ENCODE measurements at regions not wholly inside any gene's neighbourhood (a gene's known extent, or its start where the extent isn't known, plus 50 kb on each side); places are given as distances from the start of the nearest gene placed in this dataset.

- Histone ChIP-seq H2AFZ (ENCODE audit: low read length) (no peak overlapping the region), H4K20me1 (ENCODE audit: insufficient read depth, low read length) (no peaks in the 10 kb centered on the region), H3K4me2 (ENCODE audit: insufficient read depth, low read length) (no peak overlapping the region), H3K4me1 (ENCODE audit: insufficient read depth, low read length) (peaks cover 9% of the 10 kb centered on the region), H3K9me3 (ENCODE audit: low read depth, low read length) (no peaks in the 10 kb centered on the region), H3K27me3 (ENCODE audit: insufficient read depth, low read length) (no peaks in the 10 kb centered on the region), H3K79me2 (ENCODE audit: insufficient read depth, low read length) (no peaks in the 10 kb centered on the region), H3K27ac (ENCODE audit: low read depth, low read length) (no peak overlapping the region), H3K36me3 (ENCODE audit: insufficient read depth, low read length) (no peaks in the 10 kb centered on the region), H3K4me3 (ENCODE audit: insufficient read depth, low read length) (no peak overlapping the region)
- TF ChIP-seq, protein P1, sequence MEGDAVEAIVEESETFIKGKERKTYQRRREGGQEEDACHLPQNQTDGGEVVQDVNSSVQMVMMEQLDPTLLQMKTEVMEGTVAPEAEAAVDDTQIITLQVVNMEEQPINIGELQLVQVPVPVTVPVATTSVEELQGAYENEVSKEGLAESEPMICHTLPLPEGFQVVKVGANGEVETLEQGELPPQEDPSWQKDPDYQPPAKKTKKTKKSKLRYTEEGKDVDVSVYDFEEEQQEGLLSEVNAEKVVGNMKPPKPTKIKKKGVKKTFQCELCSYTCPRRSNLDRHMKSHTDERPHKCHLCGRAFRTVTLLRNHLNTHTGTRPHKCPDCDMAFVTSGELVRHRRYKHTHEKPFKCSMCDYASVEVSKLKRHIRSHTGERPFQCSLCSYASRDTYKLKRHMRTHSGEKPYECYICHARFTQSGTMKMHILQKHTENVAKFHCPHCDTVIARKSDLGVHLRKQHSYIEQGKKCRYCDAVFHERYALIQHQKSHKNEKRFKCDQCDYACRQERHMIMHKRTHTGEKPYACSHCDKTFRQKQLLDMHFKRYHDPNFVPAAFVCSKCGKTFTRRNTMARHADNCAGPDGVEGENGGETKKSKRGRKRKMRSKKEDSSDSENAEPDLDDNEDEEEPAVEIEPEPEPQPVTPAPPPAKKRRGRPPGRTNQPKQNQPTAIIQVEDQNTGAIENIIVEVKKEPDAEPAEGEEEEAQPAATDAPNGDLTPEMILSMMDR (IDR thresholded peaks at IDR 0.05; ENCODE audit: extremely low read depth, low read depth, low read length) = no peak
- DNase-seq (ENCODE audit: insufficient read length, low spot score, missing footprints) = no peak
These were observed 935.0 kb downstream of the TRIB2 start for GRCh38 chr2:13651684-13652131.

GRCh38 chr2:13652531-13653313 lies 936.0 kb downstream of the TRIB2 start:
- H2AFZ ChIP-seq (ENCODE audit: low read length) = no peak overlapping the region
- H3K27me3 ChIP-seq (ENCODE audit: insufficient read depth, low read length) = no peaks in the 10 kb centered on the region
- H3K79me2 ChIP-seq (ENCODE audit: insufficient read depth, low read length) = no peaks in the 10 kb centered on the region
- peaks cover 9% of the 10 kb centered on the region for H3K4me1 ChIP-seq (ENCODE audit: insufficient read depth, low read length)
- no peaks in the 10 kb centered on the region for H3K9me3 ChIP-seq (ENCODE audit: low read depth, low read length)
- no peak for DNase-seq (ENCODE audit: insufficient read length, low spot score, missing footprints)
- peak overlapping the region; percentile 10 for H3K4me2 ChIP-seq (ENCODE audit: insufficient read depth, low read length)
- no peaks in the 10 kb centered on the region for H3K36me3 ChIP-seq (ENCODE audit: insufficient read depth, low read length)
- H3K4me3 ChIP-seq (ENCODE audit: insufficient read depth, low read length) = no peak overlapping the region
- H3K27ac ChIP-seq (ENCODE audit: low read depth, low read length) = peak overlapping the region; percentile 38
- TF ChIP-seq, protein P1 (IDR thresholded peaks at IDR 0.05; ENCODE audit: extremely low read depth, low read depth, low read length) = no peak
- H4K20me1 ChIP-seq (ENCODE audit: insufficient read depth, low read length) = no peaks in the 10 kb centered on the region

DNA sequence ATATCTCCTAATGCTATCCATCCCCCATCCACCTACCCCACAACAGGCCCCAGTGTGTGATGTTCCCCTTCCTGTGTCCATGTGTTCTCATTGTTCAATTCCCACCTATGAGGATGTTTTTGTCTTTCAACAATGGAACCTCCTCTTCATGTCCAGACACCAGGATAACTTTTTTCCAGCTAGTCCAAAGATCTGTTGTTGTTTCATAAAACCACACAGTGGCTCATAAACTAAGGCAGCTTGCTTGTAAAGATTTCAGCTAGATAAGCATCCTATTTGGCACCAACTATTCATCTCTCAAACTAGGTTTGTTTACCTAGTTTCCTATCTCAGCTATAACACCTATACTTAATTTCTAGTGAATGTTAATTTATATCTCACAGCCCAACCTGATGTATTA lies 937.7 kb downstream of the TRIB2 start:
- Histone ChIP-seq H3K36me3 (ENCODE audit: insufficient read depth, low read length) (no peaks in the 10 kb centered on the region), H3K4me1 (ENCODE audit: insufficient read depth, low read length) (peaks cover 9% of the 10 kb centered on the region), H4K20me1 (ENCODE audit: insufficient read depth, low read length) (no peaks in the 10 kb centered on the region), H3K79me2 (ENCODE audit: insufficient read depth, low read length) (no peaks in the 10 kb centered on the region), H3K9me3 (ENCODE audit: low read depth, low read length) (no peaks in the 10 kb centered on the region), H2AFZ (ENCODE audit: low read length) (no peak overlapping the region), H3K27me3 (ENCODE audit: insufficient read depth, low read length) (no peaks in the 10 kb centered on the region), H3K4me2 (ENCODE audit: insufficient read depth, low read length) (no peak overlapping the region), H3K4me3 (ENCODE audit: insufficient read depth, low read length) (no peak overlapping the region), H3K27ac (ENCODE audit: low read depth, low read length) (no peak overlapping the region)
- TF ChIP-seq, protein P1 (IDR thresholded peaks at IDR 0.05; ENCODE audit: extremely low read depth, low read depth, low read length) = no peak
- no peak for DNase-seq (ENCODE audit: insufficient read length, low spot score, missing footprints)

DNA sequence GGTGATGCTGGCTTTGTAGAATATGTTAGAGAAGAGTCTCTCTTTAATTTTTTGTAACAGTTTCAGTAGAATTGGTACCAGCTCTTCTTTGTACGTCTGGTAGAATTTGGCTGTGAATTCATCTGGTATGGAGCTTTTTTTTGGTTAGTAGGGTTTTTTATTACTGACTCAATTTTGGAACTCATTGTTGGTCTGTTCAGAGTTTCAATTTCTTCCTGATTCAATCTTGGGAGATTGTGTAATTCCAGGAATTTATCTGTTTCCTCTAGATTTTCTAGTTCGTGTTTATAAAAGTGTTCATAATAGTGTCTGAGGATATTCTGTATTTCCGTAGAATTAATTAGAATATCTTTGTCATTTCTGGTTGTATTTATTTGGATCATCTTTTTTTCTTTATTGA lies 943.5 kb downstream of the TRIB2 start:
- no peaks in the 10 kb centered on the region for H3K27me3 ChIP-seq (ENCODE audit: insufficient read depth, low read length)
- TF ChIP-seq, protein P1 (IDR thresholded peaks at IDR 0.05; ENCODE audit: extremely low read depth, low read depth, low read length) = no peak
- no peak overlapping the region for H2AFZ ChIP-seq (ENCODE audit: low read length)
- H3K9me3 ChIP-seq (ENCODE audit: low read depth, low read length) = peaks cover 3% of the 10 kb centered on the region
- no peak overlapping the region for H3K27ac ChIP-seq (ENCODE audit: low read depth, low read length)
- DNase-seq (ENCODE audit: insufficient read length, low spot score, missing footprints) = no peak
- H3K36me3 ChIP-seq (ENCODE audit: insufficient read depth, low read length) = no peaks in the 10 kb centered on the region
- H3K4me2 ChIP-seq (ENCODE audit: insufficient read depth, low read length) = no peak overlapping the region
- H4K20me1 ChIP-seq (ENCODE audit: insufficient read depth, low read length) = no peaks in the 10 kb centered on the region
- H3K4me3 ChIP-seq (ENCODE audit: insufficient read depth, low read length) = no peak overlapping the region
- peaks cover 4% of the 10 kb centered on the region for H3K4me1 ChIP-seq (ENCODE audit: insufficient read depth, low read length)
- H3K79me2 ChIP-seq (ENCODE audit: insufficient read depth, low read length) = no peaks in the 10 kb centered on the region
